ENCODE measurements at regions not wholly inside any gene's neighbourhood (a gene's known extent, or its start where the extent isn't known, plus 50 kb on each side); places are given as distances from the start of the nearest gene placed in this dataset.

DNA sequence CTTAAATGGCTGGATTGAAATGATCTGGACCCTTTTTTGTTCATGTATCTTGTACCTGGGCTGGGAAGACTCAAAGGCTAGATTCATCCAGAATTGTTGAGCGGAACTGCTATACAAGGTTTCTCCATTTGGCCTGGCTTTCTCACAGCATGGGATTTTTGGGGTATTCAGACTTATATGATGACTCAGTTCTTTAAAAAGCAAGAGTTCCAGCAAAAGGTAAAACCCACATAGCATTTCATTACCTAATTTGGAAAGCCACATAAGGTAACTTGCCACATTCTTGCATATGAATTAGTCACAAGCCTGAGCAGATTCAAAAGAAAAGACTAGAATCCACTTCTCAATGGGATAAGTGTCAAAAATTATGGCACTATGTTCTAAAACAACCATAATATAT lies 137.4 kb downstream of the HGF start:
- Histone ChIP-seq H3K4me3 (replicated peaks in 1 of 3; ENCODE audit: insufficient read depth in 1 of 3, low read depth in 2 of 3, low read length in 3 of 3) (no peak overlapping the region), H3K9me3 (ENCODE audit: low read length) (no peaks in the 10 kb centered on the region), H4K20me1 (ENCODE audit: insufficient read depth, low read length) (no peaks in the 10 kb centered on the region), H3K27ac (ENCODE audit: extremely low read length, insufficient read depth, low read length) (no peak overlapping the region), H3K9ac (ENCODE audit: insufficient read depth, low read depth, low read length) (no peak overlapping the region), H3K79me2 (ENCODE audit: insufficient read depth, low read length) (no peaks in the 10 kb centered on the region), H2AFZ (ENCODE audit: low read length) (no peak overlapping the region), H3K36me3 (replicated peaks in 1 of 2; ENCODE audit: control insufficient read depth in 1 of 2, insufficient read depth in 2 of 2, low read length in 2 of 2) (no peaks in the 10 kb centered on the region), H3K4me1 (ENCODE audit: insufficient read depth, low read length) (no peaks in the 10 kb centered on the region), H3K4me2 (ENCODE audit: low read depth, low read length) (no peak overlapping the region), H3K27me3 (ENCODE audit: control insufficient read depth in 1 of 2, insufficient read depth in 2 of 2, low read length in 2 of 2) (no peaks in the 10 kb centered on the region)
- no peak for TF ChIP-seq FUBP1 (CRISPR knock-in tag; IDR thresholded peaks at IDR 0.05; ENCODE audit: borderline replicate concordance)
- TF ChIP-seq TRAFD1 (CRISPR knock-in tag; IDR thresholded peaks at IDR 0.05; ENCODE audit: borderline replicate concordance) = no peak
- no peak for TF ChIP-seq ZNF34 (CRISPR knock-in tag; IDR thresholded peaks at IDR 0.05; ENCODE audit: borderline replicate concordance)
- no peak for TF ChIP-seq MBD4 (IDR thresholded peaks at IDR 0.05; ENCODE audit: borderline replicate concordance, low read length)
- TF ChIP-seq RXRA (CRISPR knock-in tag; IDR thresholded peaks at IDR 0.05) = no peak
- in situ Hi-C loops (cut with HindIII; ENCODE audit: extremely low pct_ligation_motif_present, low pct_unique_long_range_greater_than_20kb) (no loop called here), intact Hi-C loops (cut with micrococcal nuclease; ENCODE audit: unreplicated experiment) (no loop called here)
- POLR2A ChIA-PET = no interaction called here
- 11% methylated on average over 1 of the region's 1 CpG for WGBS (ENCODE audit: low lambda C conversion rate)
- ATAC-seq (no peak), DNase-seq (ENCODE audit: low spot score) (no peak), FAIRE-seq (no peak)
- BruUV-seq (replicated peaks) = no TSS peak
- CTCF ChIA-PET (ENCODE audit: low intra/inter-chr PET ratio, low total read pairs) = no interaction called here

DNA sequence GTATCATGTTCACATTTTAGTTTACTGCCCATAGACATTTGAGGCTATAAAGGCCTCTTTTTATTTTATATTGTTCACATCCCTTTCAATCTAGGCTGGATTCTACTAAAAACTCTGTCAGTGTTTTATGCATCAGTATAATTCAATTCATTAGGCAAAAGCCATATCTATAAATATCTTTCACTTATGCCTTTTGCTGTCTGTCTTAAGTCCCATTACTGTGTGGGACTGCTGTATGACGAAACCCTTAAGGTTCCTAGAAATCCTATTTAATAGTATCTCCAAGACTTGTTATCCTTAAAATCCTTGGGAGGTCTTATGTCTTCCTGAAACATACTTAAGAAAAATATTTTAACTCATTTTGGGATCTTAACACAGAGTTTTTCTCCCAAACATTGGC lies 139.2 kb downstream of the HGF start:
- Histone ChIP-seq H3K9me3 (ENCODE audit: low read length) (no peaks in the 10 kb centered on the region), H3K9ac (ENCODE audit: insufficient read depth, low read depth, low read length) (no peak overlapping the region), H3K4me3 (replicated peaks in 1 of 3; ENCODE audit: insufficient read depth in 1 of 3, low read depth in 2 of 3, low read length in 3 of 3) (no peak overlapping the region), H3K27ac (ENCODE audit: extremely low read length, insufficient read depth, low read length) (no peak overlapping the region), H2AFZ (ENCODE audit: low read length) (no peak overlapping the region), H3K4me2 (ENCODE audit: low read depth, low read length) (no peak overlapping the region), H3K4me1 (ENCODE audit: insufficient read depth, low read length) (no peaks in the 10 kb centered on the region), H3K27me3 (ENCODE audit: control insufficient read depth in 1 of 2, insufficient read depth in 2 of 2, low read length in 2 of 2) (no peaks in the 10 kb centered on the region), H4K20me1 (ENCODE audit: insufficient read depth, low read length) (no peaks in the 10 kb centered on the region), H3K79me2 (ENCODE audit: insufficient read depth, low read length) (no peaks in the 10 kb centered on the region), H3K36me3 (replicated peaks in 1 of 2; ENCODE audit: control insufficient read depth in 1 of 2, insufficient read depth in 2 of 2, low read length in 2 of 2) (no peaks in the 10 kb centered on the region)
- FAIRE-seq (no peak), DNase-seq (ENCODE audit: low spot score) (no peak), ATAC-seq (no peak)
- ChIA-PET CTCF (ENCODE audit: low intra/inter-chr PET ratio, low total read pairs) (no interaction called here), POLR2A (no interaction called here)
- in situ Hi-C loops (cut with HindIII; ENCODE audit: extremely low pct_ligation_motif_present, low pct_unique_long_range_greater_than_20kb) (no loop called here), intact Hi-C loops (cut with micrococcal nuclease; ENCODE audit: unreplicated experiment) (no loop called here)
- no TSS peak for BruUV-seq (replicated peaks)
- WGBS (ENCODE audit: low lambda C conversion rate) = 31% methylated on average over 1 of the region's 1 CpG
- TF ChIP-seq, protein P1, sequence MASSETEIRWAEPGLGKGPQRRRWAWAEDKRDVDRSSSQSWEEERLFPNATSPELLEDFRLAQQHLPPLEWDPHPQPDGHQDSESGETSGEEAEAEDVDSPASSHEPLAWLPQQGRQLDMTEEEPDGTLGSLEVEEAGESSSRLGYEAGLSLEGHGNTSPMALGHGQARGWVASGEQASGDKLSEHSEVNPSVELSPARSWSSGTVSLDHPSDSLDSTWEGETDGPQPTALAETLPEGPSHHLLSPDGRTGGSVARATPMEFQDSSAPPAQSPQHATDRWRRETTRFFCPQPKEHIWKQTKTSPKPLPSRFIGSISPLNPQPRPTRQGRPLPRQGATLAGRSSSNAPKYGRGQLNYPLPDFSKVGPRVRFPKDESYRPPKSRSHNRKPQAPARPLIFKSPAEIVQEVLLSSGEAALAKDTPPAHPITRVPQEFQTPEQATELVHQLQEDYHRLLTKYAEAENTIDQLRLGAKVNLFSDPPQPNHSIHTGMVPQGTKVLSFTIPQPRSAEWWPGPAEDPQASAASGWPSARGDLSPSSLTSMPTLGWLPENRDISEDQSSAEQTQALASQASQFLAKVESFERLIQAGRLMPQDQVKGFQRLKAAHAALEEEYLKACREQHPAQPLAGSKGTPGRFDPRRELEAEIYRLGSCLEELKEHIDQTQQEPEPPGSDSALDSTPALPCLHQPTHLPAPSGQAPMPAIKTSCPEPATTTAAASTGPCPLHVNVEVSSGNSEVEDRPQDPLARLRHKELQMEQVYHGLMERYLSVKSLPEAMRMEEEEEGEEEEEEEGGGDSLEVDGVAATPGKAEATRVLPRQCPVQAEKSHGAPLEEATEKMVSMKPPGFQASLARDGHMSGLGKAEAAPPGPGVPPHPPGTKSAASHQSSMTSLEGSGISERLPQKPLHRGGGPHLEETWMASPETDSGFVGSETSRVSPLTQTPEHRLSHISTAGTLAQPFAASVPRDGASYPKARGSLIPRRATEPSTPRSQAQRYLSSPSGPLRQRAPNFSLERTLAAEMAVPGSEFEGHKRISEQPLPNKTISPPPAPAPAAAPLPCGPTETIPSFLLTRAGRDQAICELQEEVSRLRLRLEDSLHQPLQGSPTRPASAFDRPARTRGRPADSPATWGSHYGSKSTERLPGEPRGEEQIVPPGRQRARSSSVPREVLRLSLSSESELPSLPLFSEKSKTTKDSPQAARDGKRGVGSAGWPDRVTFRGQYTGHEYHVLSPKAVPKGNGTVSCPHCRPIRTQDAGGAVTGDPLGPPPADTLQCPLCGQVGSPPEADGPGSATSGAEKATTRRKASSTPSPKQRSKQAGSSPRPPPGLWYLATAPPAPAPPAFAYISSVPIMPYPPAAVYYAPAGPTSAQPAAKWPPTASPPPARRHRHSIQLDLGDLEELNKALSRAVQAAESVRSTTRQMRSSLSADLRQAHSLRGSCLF (CRISPR knock-in tag; IDR thresholded peaks at IDR 0.05; ENCODE audit: borderline replicate concordance) = no peak
- TF ChIP-seq MBD4 (IDR thresholded peaks at IDR 0.05; ENCODE audit: borderline replicate concordance, low read length) (no peak), ZNF234 (CRISPR knock-in tag; conservative IDR thresholded peaks at IDR 0.05) (no peak)

All from HepG2 (cell line).